ENCODE measurements at regions not wholly inside any gene's neighbourhood (a gene's known extent, or its start where the extent isn't known, plus 50 kb on each side); places are given as distances from the start of the nearest gene placed in this dataset.

- no peaks in the 10 kb centered on the region for H3K36me3 ChIP-seq (ENCODE audit: control insufficient read depth, insufficient read depth, low read length)
- H3K9me3 ChIP-seq (ENCODE audit: control insufficient read depth, insufficient read depth, low read depth, low read length) = 0 out of 2 replicates have a peak, but pooled peaks cover 5% of the 10 kb centered on the region
- H3K4me3 ChIP-seq (ENCODE audit: low read depth in 2 of 2, low read length in 2 of 2) = no peak overlapping the region
- ChIA-PET POLR2A (no interaction called here), CTCF (no interaction called here)
- BruUV-seq (replicated peaks) = no TSS peak
- no peaks in the 10 kb centered on the region for H3K4me1 ChIP-seq (ENCODE audit: control insufficient read depth, insufficient read depth, low read length)
- DNase-seq (ENCODE audit: low read depth, low spot score) (no peak), ATAC-seq (no peak)
- no peak for TF ChIP-seq CTCF (IDR thresholded peaks at IDR 0.05)
- no peak for TF ChIP-seq SIN3A (IDR thresholded peaks at IDR 0.05; ENCODE audit: borderline replicate concordance, insufficient read depth, low read depth, low read length)
- TF ChIP-seq TCF7L2 (IDR thresholded peaks at IDR 0.05; ENCODE audit: low read depth, low read length) = no peak
- no peak for TF ChIP-seq POLR2AphosphoS5 (IDR thresholded peaks at IDR 0.05; ENCODE audit: low read depth, low read length)
- no peaks in the 10 kb centered on the region for H3K27me3 ChIP-seq (ENCODE audit: control insufficient read depth, insufficient read depth, low read length)
- in situ Hi-C loops (cut with HindIII; ENCODE audit: low pct_unique_long_range_greater_than_20kb, low sequenced_read_pairs) = no loop called here
- intact Hi-C loops (cut with micrococcal nuclease; ENCODE audit: unreplicated experiment) = no loop called here
- H3K27ac ChIP-seq (ENCODE audit: low read length) = no peak overlapping the region
Observed at GRCh38 chr11:76275446-76275845, 69.1 kb upstream of the WNT11 start.

GRCh38 chr11:76271068-76271467, 64.8 kb upstream of the WNT11 start:
- ATAC-seq = no peak
- no peaks in the 10 kb centered on the region for H3K27me3 ChIP-seq (ENCODE audit: control insufficient read depth, insufficient read depth, low read length)
- no peak for DNase-seq (ENCODE audit: low read depth, low spot score)
- in situ Hi-C loops (cut with HindIII; ENCODE audit: low pct_unique_long_range_greater_than_20kb, low sequenced_read_pairs) = no loop called here
- BruUV-seq (replicated peaks) = no TSS peak
- H3K9me3 ChIP-seq (ENCODE audit: control insufficient read depth, insufficient read depth, low read depth, low read length) = 0 out of 2 replicates have a peak, but pooled peaks cover 5% of the 10 kb centered on the region
- H3K27ac ChIP-seq (ENCODE audit: low read length) = no peak overlapping the region
- H3K4me3 ChIP-seq (ENCODE audit: low read depth in 2 of 2, low read length in 2 of 2) = no peak overlapping the region
- POLR2A ChIA-PET = no interaction called here
- no peaks in the 10 kb centered on the region for H3K4me1 ChIP-seq (ENCODE audit: control insufficient read depth, insufficient read depth, low read length)
- intact Hi-C loops (cut with micrococcal nuclease; ENCODE audit: unreplicated experiment) = no loop called here
- CTCF ChIA-PET = interaction anchor here (0.6 kb wide), 1 partner anchor 466 kb away, joined by 5 read pairs; no protein-coding TSS in a partner anchor
- H3K36me3 ChIP-seq (ENCODE audit: control insufficient read depth, insufficient read depth, low read length) = no peaks in the 10 kb centered on the region
- TF ChIP-seq TCF7L2 (IDR thresholded peaks at IDR 0.05; ENCODE audit: low read depth, low read length) (no peak), SIN3A (IDR thresholded peaks at IDR 0.05; ENCODE audit: borderline replicate concordance, insufficient read depth, low read depth, low read length) (no peak), REST (IDR thresholded peaks at IDR 0.05; ENCODE audit: insufficient read depth in 1 of 2, low read depth in 2 of 2, low read length in 1 of 2) (no peak), POLR2AphosphoS5 (IDR thresholded peaks at IDR 0.05; ENCODE audit: low read depth, low read length) (no peak), CTCF (IDR thresholded peaks at IDR 0.05) (no peak)
